Spleen (tissue), 11 donors: ENCODE measurements at regions not wholly inside any gene's neighbourhood (a gene's known extent, or its start where the extent isn't known, plus 50 kb on each side); places are given as distances from the start of the nearest gene placed in this dataset.

Experiments
- DNase-seq: peaks from one replicate; pipeline ENCODE4 v3.0.0-alpha.2; 2020
- H3K27ac ChIP-seq, 8 donors: fragments of 200-600 bp; sonication (generic) in 7 of 8; 1 replicate in 4 of 8; 2 replicates in 4 of 8; pipeline versions ENCODE4 v1.5.0 to v1.8.0; 2016 to 2021; ENCODE audit warnings: inconsistent platforms in 4 of 8, mild to moderate bottlenecking in 4 of 8, moderate library complexity in 1 of 8
- H3K27me3 ChIP-seq, 7 donors: fragments of 200-600 bp; sonication (generic) in 6 of 7; replicated peaks in 1 of 7; 1 replicate in 4 of 7; 2 replicates in 3 of 7; pipeline versions ENCODE4 v1.5.0 to v1.8.0; 2016 to 2021; ENCODE audit warnings: inconsistent platforms in 3 of 7, mild to moderate bottlenecking in 1 of 7
- H3K36me3 ChIP-seq, 6 donors: fragments of 200-600 bp; sonication (generic) in 5 of 6; 1 replicate in 4 of 6; 2 replicates in 2 of 6; pipeline versions ENCODE4 v1.5.0 to v1.8.0; 2016 to 2021; ENCODE audit warnings: inconsistent platforms in 2 of 6
- H3K4me1 ChIP-seq, 6 donors: fragments of 200-600 bp; sonication (generic) in 5 of 6; 1 replicate in 3 of 6; 2 replicates in 3 of 6; pipeline versions ENCODE4 v1.5.0 to v1.8.0; 2016 to 2021; ENCODE audit warnings: inconsistent platforms in 3 of 6
- H3K4me3 ChIP-seq, 8 donors: fragments of 200-600 bp; sonication (generic) in 7 of 8; 1 replicate in 4 of 8; 2 replicates in 4 of 8; pipeline versions ENCODE4 v1.5.0 to v1.8.0; 2016 to 2021; ENCODE audit warnings: inconsistent platforms in 4 of 8, mild to moderate bottlenecking in 4 of 8, moderate library complexity in 2 of 8
- H3K9me3 ChIP-seq, 8 donors: fragments of 200-600 bp; sonication (generic) in 7 of 8; 1 replicate in 4 of 8; 2 replicates in 4 of 8; pipeline versions ENCODE4 v1.5.0 to v1.8.0; 2016 to 2021; ENCODE audit warnings: inconsistent platforms in 4 of 8
- CTCF ChIP-seq, 11 experiments: fragments of 200-600 bp in 7 of 11; fragments of 450-650 bp in 4 of 11; sonication (generic) in 4 of 11; IDR thresholded peaks in 8 of 11; conservative IDR thresholded peaks in 3 of 11; 1 replicate in 7 of 11; 2 replicates in 4 of 11; pipeline versions ENCODE4 v1.4.0 to v1.8.0; 2016 to 2021; ENCODE audit warnings: antibody characterized with exemption in 11 of 11, inconsistent platforms in 4 of 11, mild to moderate bottlenecking in 1 of 11
- POLR2A ChIP-seq, 3 donors: fragments of 450-650 bp; IDR thresholded peaks; one replicate each; pipeline ENCODE4 v1.5.1; 2017; ENCODE audit warnings: antibody characterized with exemption in 3 of 3, mild to moderate bottlenecking in 1 of 3
- POLR2AphosphoS5 ChIP-seq, 3 donors: sonication (generic); formaldehyde crosslinking; IDR thresholded peaks; one replicate each; pipeline ENCODE4 v1.5.1; 2017; ENCODE audit warnings: antibody characterized with exemption in 3 of 3
- whole genome bisulfite sequencing, 5 donors: extraction: QIAGEN DNeasy Blood & Tissue Kit in 3 of 5; methylation state at CpG; one replicate each; pipeline versions ENCODE4 v1.1.5 to v1.1.7; 2013 to 2018; 5-methylcytosine and 5-hydroxymethylcytosine counted together
- intact Hi-C: fragments of 100-400 bp; cut with DNase I; formaldehyde crosslinking; loops from one replicate; pipeline ENCODE4 v1.15.0; 2023; ENCODE audit warnings: low total_unique reads
- donor health status: healthy with polysubstance abuse.
- donor health status: DM: no; HTN: no; CAD: no; lungs with moderate emphysema.
- donor health status: DM: no; HTN: no; CAD: no.
- donor health status: Bipolar disorder and iron deficiency.
- donor health status: healthy.
- donor health status: DM: no; HTN: no; CAD: no.
- donor health status: DM: yes; HTN: yes; CAD: no.

GRCh38 chr15:92322566-92323355, 70.9 kb upstream of the ST8SIA2 start:
- WGBS, 5 donors, result 72 to 84% (median 78%) methylated on average over 13 of the region's 13 CpGs
- no peak overlapping the region for H3K27ac ChIP-seq
- no peaks in the 10 kb centered on the region for H3K4me1 ChIP-seq
- intact Hi-C loops, result no loop called here
- no peaks in the 10 kb centered on the region for H3K36me3 ChIP-seq
- H3K4me3 ChIP-seq, result no peak overlapping the region
- DNase-seq, result no peak
- peaks cover 0 to 13% (median 0%) of the 10 kb centered on the region in 7 donors for H3K27me3 ChIP-seq
- TF ChIP-seq CTCF (IDR thresholded peaks at IDR 0.05 in 8 of 11, conservative IDR thresholded peaks at IDR 0.05 in 3 of 11) (no peak), POLR2A (IDR thresholded peaks at IDR 0.05) (no peak), POLR2AphosphoS5 (IDR thresholded peaks at IDR 0.05) (no peak)
- no peaks in the 10 kb centered on the region for H3K9me3 ChIP-seq

DNA sequence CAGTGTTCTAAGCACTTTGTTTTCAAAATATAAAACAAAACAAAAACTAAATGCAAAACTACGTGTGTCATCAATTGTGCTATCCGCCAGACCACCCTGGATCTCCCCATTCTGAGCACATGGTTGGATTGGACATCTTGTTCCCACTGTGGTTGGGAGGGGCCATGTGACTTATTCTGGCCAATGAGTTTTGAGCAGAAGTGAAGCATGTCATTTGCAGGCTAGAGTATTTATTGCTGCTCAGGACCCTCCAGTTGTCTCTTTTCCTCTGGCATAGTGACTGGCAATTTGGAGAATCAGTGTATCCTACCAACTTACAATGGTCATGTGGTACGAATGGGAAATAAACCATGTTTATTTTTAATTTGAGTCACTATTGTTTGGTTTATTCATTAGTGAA, 70.2 kb upstream of the ST8SIA2 start:
- no peak overlapping the region for H3K4me3 ChIP-seq
- 80 to 92% (median 85%) methylated on average over 3 of the region's 3 CpGs for WGBS, 5 donors
- TF ChIP-seq CTCF (IDR thresholded peaks at IDR 0.05 in 8 of 11, conservative IDR thresholded peaks at IDR 0.05 in 3 of 11), result no peak
- no peak for TF ChIP-seq POLR2A (IDR thresholded peaks at IDR 0.05)
- TF ChIP-seq POLR2AphosphoS5 (IDR thresholded peaks at IDR 0.05), result no peak
- H3K4me1 ChIP-seq, result no peaks in the 10 kb centered on the region
- no peak for DNase-seq
- H3K27me3 ChIP-seq, result peaks cover 0 to 7% (median 0%) of the 10 kb centered on the region in 7 donors
- intact Hi-C loops, result no loop called here
- no peaks in the 10 kb centered on the region for H3K9me3 ChIP-seq
- H3K27ac ChIP-seq, result no peak overlapping the region
- H3K36me3 ChIP-seq, result no peaks in the 10 kb centered on the region

DNA sequence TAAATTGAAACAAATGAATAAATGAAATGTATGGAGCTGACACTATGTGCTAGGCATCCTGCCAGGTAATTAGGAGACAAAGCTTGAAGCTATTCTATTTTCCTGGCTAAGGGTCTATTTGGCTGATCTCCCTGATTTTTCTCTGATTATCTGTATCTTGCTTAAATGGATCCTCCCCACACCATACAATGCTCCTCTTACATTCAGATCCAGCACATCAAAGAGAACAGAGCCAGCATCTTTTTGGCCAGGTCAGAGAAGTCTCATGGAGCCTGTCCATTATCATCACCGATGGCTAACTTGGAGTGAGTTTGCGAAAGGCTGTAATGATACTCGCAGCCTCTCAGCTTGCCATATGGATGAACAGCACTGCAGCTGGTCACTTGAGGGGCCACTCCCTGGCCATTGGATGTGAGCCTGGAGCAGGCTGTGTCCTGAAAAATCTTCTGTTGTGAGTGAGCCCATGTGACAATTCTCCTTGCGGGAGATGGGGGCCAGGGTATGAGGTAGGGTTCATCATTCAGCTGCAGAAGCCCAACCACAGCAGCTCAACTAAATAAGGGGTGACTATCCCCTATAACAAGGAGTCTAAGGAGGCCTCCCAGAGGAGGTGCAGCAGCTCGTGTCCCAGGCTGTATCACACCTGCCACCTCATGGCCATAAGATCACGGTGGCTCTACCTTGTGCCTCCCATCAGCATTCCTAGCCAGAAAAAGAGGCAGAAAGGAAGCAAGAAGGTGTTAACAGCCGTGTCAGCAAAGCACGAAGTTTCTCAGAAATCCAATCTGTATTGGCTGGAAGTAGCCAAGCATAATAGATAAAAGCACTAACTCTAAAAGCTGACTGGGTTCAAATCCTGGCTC, 69.3 kb upstream of the ST8SIA2 start:
- intact Hi-C loops, result no loop called here
- Histone ChIP-seq H3K27me3 (peaks cover 0 to 7% (median 0%) of the 10 kb centered on the region in 7 donors), H3K9me3 (no peaks in the 10 kb centered on the region), H3K36me3 (no peaks in the 10 kb centered on the region), H3K27ac (no peak overlapping the region), H3K4me1 (no peaks in the 10 kb centered on the region), H3K4me3 (no peak overlapping the region)
- 69 to 88% (median 84%) methylated on average over 8 of the region's 8 CpGs for WGBS, 5 donors
- no peak for DNase-seq
- TF ChIP-seq CTCF (IDR thresholded peaks at IDR 0.05 in 8 of 11, conservative IDR thresholded peaks at IDR 0.05 in 3 of 11) (no peak), POLR2A (IDR thresholded peaks at IDR 0.05) (no peak), POLR2AphosphoS5 (IDR thresholded peaks at IDR 0.05) (no peak)

- Histone ChIP-seq H3K27ac (no peak overlapping the region), H3K9me3 (no peaks in the 10 kb centered on the region), H3K4me1 (no peaks in the 10 kb centered on the region), H3K4me3 (no peak overlapping the region), H3K36me3 (no peaks in the 10 kb centered on the region), H3K27me3 (peaks cover 0 to 4% (median 0%) of the 10 kb centered on the region in 7 donors)
- DNase-seq, result no peak
- 50 to 73% (median 69%) methylated on average over 6 of the region's 6 CpGs for WGBS, 5 donors
- no peak for TF ChIP-seq POLR2A (IDR thresholded peaks at IDR 0.05)
- intact Hi-C loops, result no loop called here
Observed at GRCh38 chr15:92326236-92326635, 67.4 kb upstream of the ST8SIA2 start.
